GM19468 (cell line): ENCODE measurements at regions not wholly inside any gene's neighbourhood (a gene's known extent, or its start where the extent isn't known, plus 50 kb on each side); places are given as distances from the start of the nearest gene placed in this dataset.

ENCODE experiments used
- ATAC-seq: cut with Tn5 transposase; IDR thresholded peaks from one replicate; pipeline ENCODE4 v1.9.1; 2021; ENCODE audit warnings: mild to moderate bottlenecking, moderate library complexity, moderate number of reproducible peaks; ENCODE audit not compliant: unreplicated experiment; ENCODE audit errors: extremely low read depth

- no peak for ATAC-seq
Observed at GRCh38 chr21:43364261-43364510, 62.7 kb downstream of the SIK1 start.

GRCh38 chr21:43363506-43364260, 63.2 kb downstream of the SIK1 start:
- ATAC-seq = no peak

GRCh38 chr21:43362915-43363314, 64.0 kb downstream of the SIK1 start:
- no peak for ATAC-seq

- ATAC-seq = no peak
Observed at GRCh38 chr21:43362321-43362791, 64.6 kb downstream of the SIK1 start.

GRCh38 chr21:43361493-43362296, 65.2 kb downstream of the SIK1 start:
- no peak for ATAC-seq

GRCh38 chr21:43361127-43361492, 65.8 kb downstream of the SIK1 start:
- no peak for ATAC-seq

- ATAC-seq = no peak
Observed at GRCh38 chr21:43360441-43361126, 66.3 kb downstream of the SIK1 start.

- ATAC-seq = no peak
Observed at GRCh38 chr21:43358940-43359822, 67.8 kb downstream of the SIK1 start.

GRCh38 chr21:43357715-43358430, 69.1 kb downstream of the SIK1 start:
- ATAC-seq = no peak

- ATAC-seq = no peak
Observed at GRCh38 chr21:43355925-43356289, 71.0 kb downstream of the SIK1 start.

- ATAC-seq = no peak
Observed at GRCh38 chr21:43355266-43355924, 71.5 kb downstream of the SIK1 start.

GRCh38 chr21:43354666-43355065, 72.3 kb downstream of the SIK1 start:
- ATAC-seq = no peak

- no peak for ATAC-seq
Observed at GRCh38 chr21:43354026-43354420, 72.9 kb downstream of the SIK1 start.

- no peak for ATAC-seq
Observed at GRCh38 chr21:43353282-43354025, 73.5 kb downstream of the SIK1 start.

- peak; percentile 86 for ATAC-seq
Observed at GRCh38 chr21:43352568-43353281, 74.2 kb downstream of the SIK1 start.

GRCh38 chr21:43352154-43352537, 74.8 kb downstream of the SIK1 start:
- no peak for ATAC-seq

- ATAC-seq = no peak
Observed at GRCh38 chr21:43351501-43352153, 75.3 kb downstream of the SIK1 start.
